ENCODE measurements at regions not wholly inside any gene's neighbourhood (a gene's known extent, or its start where the extent isn't known, plus 50 kb on each side); places are given as distances from the start of the nearest gene placed in this dataset.

DNA sequence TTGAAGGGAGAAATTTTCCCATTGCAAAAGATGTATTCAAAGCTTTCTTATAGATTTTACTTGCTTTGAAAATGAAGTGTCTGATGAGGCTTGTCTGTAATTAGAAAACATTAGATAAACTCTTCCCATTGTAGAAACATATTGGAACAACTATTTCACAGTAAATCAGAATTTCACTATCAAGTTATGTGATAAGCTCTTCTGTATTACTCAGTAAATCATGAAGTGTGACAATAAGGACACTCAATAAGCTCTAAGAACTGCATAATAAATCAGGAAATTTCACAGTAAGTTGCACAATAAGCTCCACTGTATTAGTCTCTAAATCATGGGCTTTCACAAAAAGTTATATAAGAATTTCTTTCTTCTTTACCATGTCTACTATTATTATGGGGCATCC, 1546.6 kb downstream of the SLITRK5 start:
- no peak for DNase-seq (ENCODE audit: extremely low read depth, low read depth)
- TF ChIP-seq, protein P1, sequence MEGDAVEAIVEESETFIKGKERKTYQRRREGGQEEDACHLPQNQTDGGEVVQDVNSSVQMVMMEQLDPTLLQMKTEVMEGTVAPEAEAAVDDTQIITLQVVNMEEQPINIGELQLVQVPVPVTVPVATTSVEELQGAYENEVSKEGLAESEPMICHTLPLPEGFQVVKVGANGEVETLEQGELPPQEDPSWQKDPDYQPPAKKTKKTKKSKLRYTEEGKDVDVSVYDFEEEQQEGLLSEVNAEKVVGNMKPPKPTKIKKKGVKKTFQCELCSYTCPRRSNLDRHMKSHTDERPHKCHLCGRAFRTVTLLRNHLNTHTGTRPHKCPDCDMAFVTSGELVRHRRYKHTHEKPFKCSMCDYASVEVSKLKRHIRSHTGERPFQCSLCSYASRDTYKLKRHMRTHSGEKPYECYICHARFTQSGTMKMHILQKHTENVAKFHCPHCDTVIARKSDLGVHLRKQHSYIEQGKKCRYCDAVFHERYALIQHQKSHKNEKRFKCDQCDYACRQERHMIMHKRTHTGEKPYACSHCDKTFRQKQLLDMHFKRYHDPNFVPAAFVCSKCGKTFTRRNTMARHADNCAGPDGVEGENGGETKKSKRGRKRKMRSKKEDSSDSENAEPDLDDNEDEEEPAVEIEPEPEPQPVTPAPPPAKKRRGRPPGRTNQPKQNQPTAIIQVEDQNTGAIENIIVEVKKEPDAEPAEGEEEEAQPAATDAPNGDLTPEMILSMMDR (IDR thresholded peaks at IDR 0.05; ENCODE audit: low read depth, low read length) = no peak

DNA sequence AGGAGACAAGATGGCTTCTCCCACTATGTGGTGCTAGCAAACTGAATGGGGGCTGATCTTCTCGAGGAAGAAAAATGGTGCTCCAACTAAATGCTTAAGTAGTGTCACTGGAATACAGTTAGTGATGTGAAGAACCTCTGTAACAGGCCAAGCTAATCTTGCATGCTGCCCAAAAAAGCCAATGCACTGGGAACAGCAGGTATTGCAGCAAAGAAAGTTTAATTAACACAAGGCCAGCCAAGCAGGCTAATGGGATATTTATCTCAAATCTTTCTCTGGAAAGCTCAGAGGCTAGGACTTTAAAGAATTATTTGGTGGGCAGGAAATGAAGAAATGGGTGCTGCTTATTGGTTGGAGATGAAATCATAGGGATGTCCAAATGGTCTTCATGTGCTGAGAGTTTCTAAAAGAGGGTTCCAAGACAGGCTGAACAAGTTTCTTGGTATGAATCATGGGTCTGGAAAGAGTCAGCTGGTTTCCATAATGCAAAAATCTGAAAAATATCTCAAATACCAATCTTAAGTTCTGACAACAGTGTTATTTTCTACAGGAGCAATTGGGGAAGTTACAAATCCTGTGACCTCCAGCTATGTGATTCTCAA, 1550.5 kb downstream of the SLITRK5 start:
- no peak for DNase-seq (ENCODE audit: extremely low read depth, low read depth)
- TF ChIP-seq, protein P1 (IDR thresholded peaks at IDR 0.05; ENCODE audit: low read depth, low read length) = no peak

DNA sequence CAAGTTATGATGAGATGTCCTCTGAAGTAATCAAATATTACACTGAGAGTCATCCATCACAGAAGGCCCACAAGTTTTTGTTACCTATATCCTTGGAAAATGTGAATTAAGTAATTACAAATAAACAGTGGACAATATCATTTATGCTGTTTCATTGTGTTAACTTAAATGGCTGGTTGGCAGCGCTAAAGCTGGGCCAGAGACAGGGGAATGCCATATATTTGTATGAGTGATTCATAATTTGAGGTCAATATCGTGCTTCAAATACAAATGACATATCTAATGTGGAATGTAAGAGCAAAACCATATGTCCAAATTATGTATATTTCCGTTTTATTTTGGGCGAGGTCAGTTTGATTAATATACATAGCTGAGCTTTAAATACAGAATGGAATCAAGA, 1556.2 kb downstream of the SLITRK5 start:
- TF ChIP-seq, protein P1 (IDR thresholded peaks at IDR 0.05; ENCODE audit: low read depth, low read length) = no peak
- DNase-seq (ENCODE audit: extremely low read depth, low read depth) = no peak

DNA sequence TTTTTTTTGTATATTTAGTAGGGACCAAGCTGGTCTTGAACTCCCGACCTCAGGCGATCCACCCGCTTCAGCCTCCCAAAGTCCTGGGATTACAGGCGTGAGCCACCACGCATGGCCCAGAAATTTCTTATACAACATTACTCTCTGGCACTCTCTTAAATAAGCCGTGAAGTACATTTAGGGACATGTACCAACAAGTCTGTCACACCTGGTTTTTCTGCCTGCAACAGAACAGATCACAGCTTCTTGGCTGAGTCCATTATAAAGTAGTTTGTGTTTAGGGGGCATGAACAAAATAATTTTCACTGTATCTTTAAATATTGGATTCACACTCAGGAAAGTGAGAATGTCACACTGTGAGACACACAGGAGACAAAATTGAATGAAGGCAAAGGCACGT, 1567.3 kb downstream of the SLITRK5 start:
- no peak for DNase-seq (ENCODE audit: extremely low read depth, low read depth)
- TF ChIP-seq, protein P1 (IDR thresholded peaks at IDR 0.05; ENCODE audit: low read depth, low read length) = no peak

DNA sequence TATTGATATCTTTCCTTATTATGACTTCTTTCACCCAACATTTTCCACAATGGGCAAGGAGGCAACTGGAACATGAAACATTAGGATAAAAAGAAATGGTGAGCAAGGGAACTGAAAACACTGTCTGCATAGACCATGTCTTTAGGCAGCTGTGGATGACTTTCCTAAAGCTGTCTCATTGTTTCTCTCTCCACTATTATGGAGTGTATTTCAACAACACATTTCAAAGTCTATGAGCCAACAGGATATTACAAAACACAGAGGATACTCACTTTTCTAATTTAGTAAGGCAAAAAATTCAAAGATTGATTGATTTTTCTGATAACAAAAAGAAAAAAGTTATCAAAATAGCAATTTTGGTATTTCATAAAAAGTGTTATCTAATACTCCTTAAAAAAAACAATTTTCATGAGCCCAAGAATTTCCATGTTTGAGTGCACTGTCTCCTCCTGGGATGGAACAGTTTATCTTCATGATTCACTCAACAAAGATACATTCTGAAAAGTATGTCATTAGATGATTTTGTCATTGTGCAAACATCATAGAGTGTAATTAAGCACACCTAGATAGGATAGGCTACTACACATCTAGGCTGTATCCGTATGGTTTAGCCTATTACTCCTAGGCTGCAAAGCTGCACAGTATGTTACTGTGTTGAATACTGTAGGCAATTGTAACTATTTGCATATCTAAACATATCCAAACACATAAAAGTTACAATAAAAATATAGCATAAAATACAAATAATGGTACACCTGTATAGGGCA, 1568.4 kb downstream of the SLITRK5 start:
- TF ChIP-seq, protein P1 (IDR thresholded peaks at IDR 0.05; ENCODE audit: low read depth, low read length) = no peak
- no peak for DNase-seq (ENCODE audit: extremely low read depth, low read depth)

DNA sequence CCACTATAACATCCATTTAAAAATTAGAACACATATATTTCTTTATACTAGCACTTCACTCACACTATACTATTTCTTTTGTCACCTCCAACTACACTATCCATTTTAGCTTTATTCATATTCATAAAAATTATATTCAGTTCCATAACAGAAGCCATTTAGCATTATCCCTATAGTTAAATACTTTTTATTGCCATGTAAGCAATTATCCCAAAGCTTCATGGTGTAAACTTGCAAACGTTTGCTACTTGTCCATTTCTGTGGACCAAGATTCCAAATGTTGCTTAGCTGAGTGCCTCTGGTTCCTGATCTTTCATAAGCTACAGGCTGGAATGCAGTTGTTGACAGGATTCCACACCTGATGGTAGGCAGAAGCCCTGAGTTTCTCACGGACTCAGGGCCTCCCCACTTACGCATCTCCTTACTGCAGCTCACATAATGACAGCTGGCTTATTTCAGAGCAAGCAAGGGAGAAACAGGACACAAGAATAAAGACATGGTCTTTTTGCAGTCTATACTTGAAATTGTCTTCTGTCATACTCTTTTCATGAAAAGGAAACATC, 1584.8 kb downstream of the SLITRK5 start:
- TF ChIP-seq, protein P1 (IDR thresholded peaks at IDR 0.05; ENCODE audit: low read depth, low read length) = no peak
- DNase-seq (ENCODE audit: extremely low read depth, low read depth) = no peak

DNA sequence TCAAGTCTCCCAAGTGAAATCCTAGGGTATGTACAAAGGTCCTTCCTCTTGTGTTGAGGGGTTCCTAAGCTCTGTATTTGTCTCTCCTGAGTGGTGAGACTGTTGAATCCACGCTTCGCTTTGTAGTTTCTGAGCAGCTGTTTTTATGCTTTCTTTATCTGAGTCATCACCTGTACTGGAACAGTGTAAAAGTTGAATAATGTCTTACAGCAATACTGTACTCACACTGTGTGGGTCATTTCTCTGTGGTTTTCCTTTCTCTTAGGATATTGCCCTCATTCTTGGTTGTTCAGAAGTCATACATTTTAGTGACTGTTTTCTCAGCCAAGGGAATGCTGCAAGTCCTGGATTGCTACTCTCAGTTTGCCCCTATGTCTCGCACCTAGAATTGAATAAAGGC, 1596.6 kb downstream of the SLITRK5 start:
- DNase-seq (ENCODE audit: extremely low read depth, low read depth) = no peak
- TF ChIP-seq, protein P1 (IDR thresholded peaks at IDR 0.05; ENCODE audit: low read depth, low read length) = no peak

All from AG09319 (cell line).